HEK293T (cell line): ENCODE measurements at regions not wholly inside any gene's neighbourhood (a gene's known extent, or its start where the extent isn't known, plus 50 kb on each side); places are given as distances from the start of the nearest gene placed in this dataset.

Source experiments
- ARNT ChIP-seq: fragments of 450-650 bp; IDR thresholded peaks from 2 replicates; pipeline ENCODE4 v1.6.1; 2017; ENCODE audit warnings: mild to moderate bottlenecking
- FOXA1 ChIP-seq: fragments of 450-650 bp; IDR thresholded peaks from 2 replicates; pipeline ENCODE4 v1.6.1; 2016; ENCODE audit warnings: mild to moderate bottlenecking
- SUZ12 ChIP-seq: fragments of 450-650 bp; IDR thresholded peaks from 2 replicates; pipeline ENCODE4 v1.6.1; 2016; ENCODE audit warnings: mild to moderate bottlenecking

DNA sequence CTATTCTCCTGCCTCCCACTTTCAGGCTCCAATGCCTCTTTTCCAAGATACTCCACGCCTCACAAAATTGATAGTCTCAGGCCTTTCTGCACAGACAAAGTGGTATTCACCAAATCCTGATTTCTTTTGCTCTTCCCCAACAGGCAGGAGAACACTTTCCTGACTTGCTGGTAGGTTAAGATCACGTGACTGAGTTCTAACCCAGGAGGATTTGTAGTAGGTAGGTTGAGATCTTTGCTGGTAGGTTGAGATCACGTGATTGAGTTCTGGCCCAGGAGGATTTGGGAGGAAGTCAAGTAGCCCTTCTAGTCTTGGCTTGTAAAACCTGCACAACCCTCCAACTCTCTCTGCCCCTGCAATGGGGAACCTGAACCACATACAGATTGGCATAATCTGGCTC, 741.5 kb downstream of the TYW1 start:
- TF ChIP-seq SUZ12: no peak
- TF ChIP-seq FOXA1: no peak
- TF ChIP-seq ARNT: no peak
